Spleen (tissue), 7 donors: ENCODE measurements at regions not wholly inside any gene's neighbourhood (a gene's known extent, or its start where the extent isn't known, plus 50 kb on each side); places are given as distances from the start of the nearest gene placed in this dataset.

Experiments
- POLR2AphosphoS5 ChIP-seq, 3 donors: sonication (generic); formaldehyde crosslinking; IDR thresholded peaks; one replicate each; pipeline ENCODE4 v1.5.1; 2017; ENCODE audit warnings: antibody characterized with exemption in 3 of 3
- TF ChIP-seq, protein P1 (sequence below), 11 experiments: fragments of 200-600 bp in 7 of 11; fragments of 450-650 bp in 4 of 11; sonication (generic) in 4 of 11; IDR thresholded peaks in 8 of 11; conservative IDR thresholded peaks in 3 of 11; 1 replicate in 7 of 11; 2 replicates in 4 of 11; pipeline versions ENCODE4 v1.4.0 to v1.8.0; 2016 to 2021; ENCODE audit warnings: antibody characterized with exemption in 11 of 11, inconsistent platforms in 4 of 11, mild to moderate bottlenecking in 1 of 11
- donor health status: DM: no; HTN: no; CAD: no; lungs with moderate emphysema.
- donor health status: DM: no; HTN: no; CAD: no.
- donor health status: DM: no; HTN: no; CAD: no.

GRCh38 chr18:28529644-28530043, 352.7 kb upstream of the CDH2 start:
- TF ChIP-seq, protein P1, sequence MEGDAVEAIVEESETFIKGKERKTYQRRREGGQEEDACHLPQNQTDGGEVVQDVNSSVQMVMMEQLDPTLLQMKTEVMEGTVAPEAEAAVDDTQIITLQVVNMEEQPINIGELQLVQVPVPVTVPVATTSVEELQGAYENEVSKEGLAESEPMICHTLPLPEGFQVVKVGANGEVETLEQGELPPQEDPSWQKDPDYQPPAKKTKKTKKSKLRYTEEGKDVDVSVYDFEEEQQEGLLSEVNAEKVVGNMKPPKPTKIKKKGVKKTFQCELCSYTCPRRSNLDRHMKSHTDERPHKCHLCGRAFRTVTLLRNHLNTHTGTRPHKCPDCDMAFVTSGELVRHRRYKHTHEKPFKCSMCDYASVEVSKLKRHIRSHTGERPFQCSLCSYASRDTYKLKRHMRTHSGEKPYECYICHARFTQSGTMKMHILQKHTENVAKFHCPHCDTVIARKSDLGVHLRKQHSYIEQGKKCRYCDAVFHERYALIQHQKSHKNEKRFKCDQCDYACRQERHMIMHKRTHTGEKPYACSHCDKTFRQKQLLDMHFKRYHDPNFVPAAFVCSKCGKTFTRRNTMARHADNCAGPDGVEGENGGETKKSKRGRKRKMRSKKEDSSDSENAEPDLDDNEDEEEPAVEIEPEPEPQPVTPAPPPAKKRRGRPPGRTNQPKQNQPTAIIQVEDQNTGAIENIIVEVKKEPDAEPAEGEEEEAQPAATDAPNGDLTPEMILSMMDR (IDR thresholded peaks at IDR 0.05 in 8 of 11, conservative IDR thresholded peaks at IDR 0.05 in 3 of 11) = no peak
- TF ChIP-seq POLR2AphosphoS5 (IDR thresholded peaks at IDR 0.05) = no peak
